Neuronal stem cell (in vitro differentiated cells): ENCODE measurements at regions not wholly inside any gene's neighbourhood (a gene's known extent, or its start where the extent isn't known, plus 50 kb on each side); places are given as distances from the start of the nearest gene placed in this dataset.

Experiments
- DNase-seq: peaks from one replicate; pipeline ENCODE4 v3.0.0-alpha.2; 2013; ENCODE audit warnings: low spot score
- H2AFZ ChIP-seq: one replicate; pipeline ENCODE4 v1.6.1; 2013; ENCODE audit warnings: mild to moderate bottlenecking, low read length, inconsistent platforms
- H2AK5ac ChIP-seq: 2 replicates; pipeline ENCODE4 v1.6.1; 2013; ENCODE audit warnings: low read depth, mild to moderate bottlenecking, inconsistent platforms, low read length, moderate library complexity, mixed read lengths
- H2BK120ac ChIP-seq: 2 replicates; pipeline ENCODE4 v1.6.1; 2013; ENCODE audit warnings: low read depth, mild to moderate bottlenecking, inconsistent platforms, low read length, moderate library complexity, mixed read lengths
- H2BK12ac ChIP-seq: one replicate; pipeline ENCODE4 v1.6.1; 2013; ENCODE audit warnings: low read length, inconsistent platforms
- H2BK15ac ChIP-seq: 2 replicates; pipeline ENCODE4 v1.6.1; 2013; ENCODE audit warnings: mild to moderate bottlenecking, low read length, inconsistent platforms, mixed read lengths
- H2BK5ac ChIP-seq: one replicate; pipeline ENCODE4 v1.6.1; 2013; ENCODE audit warnings: inconsistent platforms, mild to moderate bottlenecking, low read length, moderate library complexity
- H3K14ac ChIP-seq: one replicate; pipeline ENCODE4 v1.6.1; 2013; ENCODE audit warnings: low read length, inconsistent platforms
- H3K18ac ChIP-seq: 2 replicates; pipeline ENCODE4 v1.6.1; 2013; ENCODE audit warnings: low read length, inconsistent platforms
- H3K23ac ChIP-seq: 2 replicates; pipeline ENCODE4 v1.6.1; 2013; ENCODE audit warnings: low read depth, mild to moderate bottlenecking, mixed read lengths, low read length, inconsistent platforms; ENCODE audit not compliant: poor library complexity
- H3K27ac ChIP-seq: replicated peaks from 3 replicates; pipeline ENCODE4 v1.5.1; 2013; ENCODE audit warnings: low read length, inconsistent platforms
- H3K27me3 ChIP-seq, 3 experiments: 2 replicates each; pipeline ENCODE4 v1.6.1; 2013; ENCODE audit warnings: low read length in 3 of 3, mild to moderate bottlenecking in 2 of 3, inconsistent platforms in 1 of 3, low read depth in 1 of 3, mixed read lengths in 1 of 3, moderate library complexity in 1 of 3; ENCODE audit not compliant: control insufficient read depth in 3 of 3, insufficient read depth in 3 of 3
- H3K36me3 ChIP-seq, 2 donors: replicated peaks in 1 of 2; 2 replicates each; pipeline ENCODE4 v1.6.1; 2013; ENCODE audit warnings: low read length in 2 of 2; ENCODE audit not compliant: control insufficient read depth in 2 of 2, insufficient read depth in 2 of 2
- H3K4ac ChIP-seq: 2 replicates; pipeline ENCODE4 v1.6.1; 2013; ENCODE audit warnings: inconsistent platforms, mild to moderate bottlenecking, low read length, moderate library complexity
- H3K4me1 ChIP-seq, 2 donors: 1 replicate in 1 of 2; 2 replicates in 1 of 2; pipeline ENCODE4 v1.6.1; 2013; ENCODE audit warnings: low read length in 2 of 2, low read depth in 1 of 2; ENCODE audit not compliant: control insufficient read depth in 2 of 2, insufficient read depth in 1 of 2
- H3K4me2 ChIP-seq: one replicate; pipeline ENCODE4 v1.6.1; 2013; ENCODE audit warnings: mild to moderate bottlenecking, low read length, inconsistent platforms; ENCODE audit not compliant: insufficient read depth, poor library complexity, severe bottlenecking
- H3K4me3 ChIP-seq, 2 donors: 2 replicates each; pipeline ENCODE4 v1.5.1; 2013; ENCODE audit warnings: low read length in 2 of 2, mild to moderate bottlenecking in 2 of 2, inconsistent platforms in 1 of 2, moderate library complexity in 1 of 2
- H3K79me1 ChIP-seq: one replicate; pipeline ENCODE4 v1.6.1; 2013; ENCODE audit warnings: low read depth, mild to moderate bottlenecking, inconsistent platforms, low read length, moderate library complexity
- H3K9ac ChIP-seq: one replicate; pipeline ENCODE4 v1.6.1; 2013; ENCODE audit warnings: mild to moderate bottlenecking, low read depth, low read length, inconsistent platforms; ENCODE audit not compliant: poor library complexity
- H3K9me3 ChIP-seq, 2 donors: replicated peaks in 1 of 2; 2 replicates each; pipeline versions ENCODE3 to v1.6.1; 2013; ENCODE audit warnings: low read length in 2 of 2, mild to moderate bottlenecking in 2 of 2, inconsistent platforms in 1 of 2, low read depth in 1 of 2, mixed read lengths in 1 of 2, moderate library complexity in 1 of 2; ENCODE audit not compliant: control insufficient read depth in 2 of 2, insufficient read depth in 1 of 2
- H4K8ac ChIP-seq: one replicate; pipeline ENCODE4 v1.6.1; 2013; ENCODE audit warnings: low read depth, mild to moderate bottlenecking, inconsistent platforms, low read length, moderate library complexity
- H4K91ac ChIP-seq: one replicate; pipeline ENCODE4 v1.6.1; 2013; ENCODE audit warnings: low read length, low read depth, mild to moderate bottlenecking, inconsistent platforms; ENCODE audit not compliant: poor library complexity
- WGBS, 2 donors: extraction: QIAGEN DNeasy Blood & Tissue Kit; methylation state at CpG; one replicate each; pipeline ENCODE4 v1.1.7; 2013; ENCODE audit warnings: missing lambda C conversion rate in 2 of 2, mixed read lengths in 1 of 2; ENCODE audit not compliant: insufficient read length in 2 of 2, insufficient replicate concordance in 1 of 2; ENCODE audit errors: extremely low coverage in 2 of 2; 5-methylcytosine and 5-hydroxymethylcytosine counted together

DNA sequence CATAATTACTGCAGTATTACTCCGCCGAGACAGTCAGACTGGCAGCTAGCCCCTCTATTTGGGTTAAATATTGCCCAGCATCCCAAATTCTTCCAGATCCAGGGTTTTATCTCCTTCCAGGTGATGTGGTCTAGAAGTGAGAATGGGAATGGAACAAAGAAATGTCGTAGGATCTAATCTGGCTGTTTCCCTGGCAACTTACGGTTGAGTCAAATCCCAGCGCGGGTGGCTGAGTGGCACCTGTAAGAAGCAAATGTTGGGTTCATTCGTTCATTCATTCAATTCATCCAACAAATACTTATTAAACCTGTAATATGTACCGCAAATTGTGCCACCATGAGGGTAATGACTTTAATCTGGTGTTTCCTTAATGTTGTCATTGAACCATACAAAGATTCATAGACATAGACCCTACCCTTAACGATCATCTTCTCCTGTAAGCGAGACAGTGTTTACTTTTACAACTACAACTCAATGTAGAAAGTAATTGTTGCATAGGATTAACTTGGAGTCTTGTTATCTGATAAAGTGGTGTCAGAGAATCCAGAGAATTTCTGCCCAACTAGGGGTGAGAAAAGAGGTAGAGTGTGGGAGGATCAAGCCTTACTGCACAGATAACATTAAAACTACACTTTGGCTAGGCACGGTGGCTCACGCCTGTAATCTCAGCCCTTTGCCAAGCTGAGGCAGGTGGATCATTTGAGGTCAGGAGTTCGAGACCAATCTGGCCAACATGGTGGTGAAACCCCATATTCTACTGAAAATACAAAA, 91.3 kb upstream of the ADGRF1 start:
- H2BK15ac ChIP-seq: no peak overlapping the region
- H4K91ac ChIP-seq: no peak overlapping the region
- H2BK12ac ChIP-seq: no peak overlapping the region
- WGBS, 2 donors: no CpG with 5 or more reads among the region's 13 CpGs
- H3K9ac ChIP-seq: no peak overlapping the region
- no peak overlapping the region for H3K23ac ChIP-seq
- no peak overlapping the region for H3K18ac ChIP-seq
- peaks cover 3 to 5% of the 10 kb centered on the region in 2 donors for H3K4me1 ChIP-seq
- H2AFZ ChIP-seq: no peak overlapping the region
- DNase-seq: no peak
- H3K9me3 ChIP-seq: no peaks in the 10 kb centered on the region
- no peak overlapping the region for H3K4me2 ChIP-seq
- no peak overlapping the region for H4K8ac ChIP-seq
- H3K4me3 ChIP-seq: no peak overlapping the region
- H2BK120ac ChIP-seq: no peak overlapping the region
- H3K4ac ChIP-seq: no peak overlapping the region
- H3K36me3 ChIP-seq: no peaks in the 10 kb centered on the region
- no peaks in the 10 kb centered on the region for H3K27me3 ChIP-seq
- H3K14ac ChIP-seq: no peak overlapping the region
- no peak overlapping the region for H2BK5ac ChIP-seq
- no peak overlapping the region for H3K27ac ChIP-seq
- H3K79me1 ChIP-seq: no peaks in the 10 kb centered on the region
- no peak overlapping the region for H2AK5ac ChIP-seq

DNA sequence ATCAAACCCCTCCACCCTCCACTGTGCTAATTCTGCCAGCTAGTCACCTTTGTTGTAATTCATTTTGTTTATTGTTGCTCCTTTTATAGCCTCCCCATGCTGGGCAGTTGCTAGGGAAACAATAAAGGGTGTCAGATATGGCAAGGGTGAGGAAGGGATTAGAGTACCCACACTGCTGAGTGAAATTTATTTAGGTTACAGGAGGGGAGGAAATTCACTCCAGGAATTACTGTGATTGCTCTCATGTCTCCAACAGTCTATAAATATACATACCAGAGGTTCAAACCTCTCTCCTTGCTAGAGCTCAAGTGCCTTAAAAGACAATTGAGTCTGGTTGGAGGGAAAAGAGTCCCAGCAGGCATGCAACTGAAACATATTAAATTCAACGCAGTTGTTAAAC, 90.6 kb upstream of the ADGRF1 start:
- Histone ChIP-seq H2AK5ac (no peak overlapping the region), H3K79me1 (no peaks in the 10 kb centered on the region), H3K36me3 (no peaks in the 10 kb centered on the region), H3K4me1 (peaks cover 3 to 5% of the 10 kb centered on the region in 2 donors), H3K4ac (no peak overlapping the region), H4K8ac (no peak overlapping the region), H2BK12ac (no peak overlapping the region), H2BK5ac (no peak overlapping the region), H3K4me2 (no peak overlapping the region), H3K9ac (no peak overlapping the region), H3K27ac (no peak overlapping the region), H3K9me3 (no peaks in the 10 kb centered on the region), H3K23ac (no peak overlapping the region), H2BK120ac (no peak overlapping the region), H2BK15ac (no peak overlapping the region), H4K91ac (no peak overlapping the region), H3K27me3 (no peaks in the 10 kb centered on the region), H2AFZ (no peak overlapping the region), H3K14ac (no peak overlapping the region), H3K18ac (no peak overlapping the region), H3K4me3 (no peak overlapping the region)
- WGBS, 2 donors: no CpG with 5 or more reads among the region's 1 CpG
- no peak for DNase-seq

DNA sequence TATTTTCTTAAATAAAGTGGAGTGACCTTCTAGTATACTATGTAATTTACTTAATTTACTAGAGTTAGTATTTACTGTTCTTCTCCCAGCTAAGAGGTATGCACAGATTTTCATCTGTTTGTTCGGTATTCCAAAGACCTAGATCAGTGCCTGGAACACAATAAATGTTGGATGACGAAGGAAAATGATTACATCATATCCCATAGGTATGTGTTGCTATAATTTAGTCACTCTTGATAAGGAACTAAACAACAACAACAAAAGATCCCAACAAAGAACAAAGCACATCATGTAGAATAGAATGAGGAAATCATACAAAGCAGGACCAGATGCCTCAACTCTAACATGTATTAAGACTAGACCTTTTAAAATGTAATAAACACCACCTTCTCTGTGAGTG, 89.6 kb upstream of the ADGRF1 start:
- Histone ChIP-seq H2BK15ac (no peak overlapping the region), H2AFZ (no peak overlapping the region), H3K4me2 (no peak overlapping the region), H3K27me3 (no peaks in the 10 kb centered on the region), H3K18ac (no peak overlapping the region), H4K8ac (no peak overlapping the region), H3K4me1 (peaks cover 7 to 12% of the 10 kb centered on the region in 2 donors), H3K79me1 (no peaks in the 10 kb centered on the region), H3K27ac (no peak overlapping the region), H3K4me3 (no peak overlapping the region), H3K4ac (no peak overlapping the region), H3K36me3 (no peaks in the 10 kb centered on the region), H2BK5ac (no peak overlapping the region), H2BK12ac (no peak overlapping the region), H3K9me3 (no peaks in the 10 kb centered on the region), H3K9ac (no peak overlapping the region), H2BK120ac (no peak overlapping the region), H4K91ac (no peak overlapping the region), H2AK5ac (no peak overlapping the region), H3K14ac (no peak overlapping the region), H3K23ac (no peak overlapping the region)
- no peak for DNase-seq
- WGBS, 2 donors: no CpG with 5 or more reads among the region's 2 CpGs

DNA sequence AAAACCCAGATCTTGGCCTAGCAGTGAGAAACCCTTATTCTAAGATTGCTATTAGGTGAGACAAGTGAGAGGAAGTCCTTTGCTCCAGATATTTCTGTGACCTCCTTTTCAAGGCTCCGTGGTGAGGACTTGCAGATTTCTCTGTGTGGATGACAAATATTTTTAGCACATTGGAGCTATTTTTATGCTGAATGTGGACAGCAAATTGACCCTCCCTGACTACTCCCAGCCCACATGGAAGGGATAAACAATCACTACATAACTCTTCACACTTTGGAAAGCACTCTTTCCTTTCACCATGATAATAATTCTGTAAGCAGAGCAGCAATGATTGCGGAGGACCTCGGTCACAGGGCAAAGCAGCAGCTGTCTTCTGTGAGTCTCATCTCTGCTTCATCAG, 88.0 kb upstream of the ADGRF1 start:
- Histone ChIP-seq H3K14ac (no peak overlapping the region), H3K9ac (no peak overlapping the region), H2BK5ac (no peak overlapping the region), H3K9me3 (no peaks in the 10 kb centered on the region), H3K4ac (no peak overlapping the region), H2BK12ac (no peak overlapping the region), H4K91ac (no peak overlapping the region), H2BK15ac (no peak overlapping the region), H3K27me3 (no peaks in the 10 kb centered on the region), H2AK5ac (no peak overlapping the region), H3K4me2 (no peak overlapping the region), H3K27ac (no peak overlapping the region), H3K36me3 (no peaks in the 10 kb centered on the region), H3K23ac (no peak overlapping the region), H2AFZ (peak overlapping the region; percentile 20), H3K18ac (no peak overlapping the region), H4K8ac (no peak overlapping the region), H3K4me1 (peaks cover 9 to 16% of the 10 kb centered on the region in 2 donors), H3K79me1 (no peaks in the 10 kb centered on the region), H2BK120ac (no peak overlapping the region), H3K4me3 (no peak overlapping the region)
- DNase-seq: no peak
- no CpG with 5 or more reads among the region's 3 CpGs for WGBS, 2 donors
